ENCODE measurements at regions not wholly inside any gene's neighbourhood (a gene's known extent, or its start where the extent isn't known, plus 50 kb on each side); places are given as distances from the start of the nearest gene placed in this dataset.

DNA sequence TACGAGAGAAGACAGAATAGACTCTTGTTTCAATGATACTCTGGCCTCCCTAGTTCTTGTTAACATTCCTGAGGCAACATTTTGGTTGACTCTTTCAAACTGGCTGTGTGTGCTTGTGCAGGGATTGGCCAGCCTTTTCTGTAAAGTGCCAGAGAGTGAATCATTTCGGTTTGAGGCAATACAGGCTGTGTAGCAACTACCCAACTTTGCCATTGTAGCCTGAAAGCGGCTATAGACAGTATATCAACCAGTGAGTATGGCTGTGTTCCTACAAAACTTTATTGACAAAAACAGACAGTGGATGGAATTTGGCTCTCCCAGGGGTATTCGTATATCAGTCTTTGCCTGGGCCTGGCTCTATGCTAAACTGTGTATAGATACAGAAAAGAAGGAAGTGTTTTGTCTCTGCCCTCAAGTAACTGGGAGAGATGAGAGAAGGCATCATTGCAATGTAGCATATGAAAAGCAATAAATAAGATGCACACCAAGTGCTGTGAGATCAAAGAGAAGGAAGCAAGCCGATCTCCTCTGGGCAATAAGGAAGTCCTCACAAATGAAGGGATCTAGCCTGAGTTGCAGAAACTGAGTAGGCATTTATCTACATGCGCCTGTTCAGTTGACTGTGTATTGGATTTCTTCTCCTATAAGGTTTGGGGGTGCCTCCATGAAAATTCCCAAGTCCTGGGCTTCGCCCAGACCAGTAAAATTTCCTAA is 568.0 kb upstream of the KLF4 start (continued):
- no peak for TF ChIP-seq USF2 (IDR thresholded peaks at IDR 0.05; ENCODE audit: low read depth, low read length)

GRCh38 chr9:108056805-108057386 is 567.3 kb upstream of the KLF4 start:
- Histone ChIP-seq H3K36me3 (ENCODE audit: control insufficient read depth, insufficient read depth, low read length) (no peaks in the 10 kb centered on the region), H3K56ac (ENCODE audit: extremely low read depth, insufficient read depth, low read length) (no peak overlapping the region), H2AK9ac (replicated peaks; ENCODE audit: low read depth, low read length, poor library complexity) (no peak overlapping the region), H4K91ac (ENCODE audit: insufficient read depth, low read depth, low read length) (no peak overlapping the region), H3K27me3 (ENCODE audit: control insufficient read depth, insufficient read depth, low read length) (no peaks in the 10 kb centered on the region), H3K27ac (ENCODE audit: insufficient read depth, low read length) (no peak overlapping the region; the same call in 1 of the 2 replicates), H2BK5ac (ENCODE audit: low read depth, low read length, poor library complexity, severe bottlenecking) (peak overlapping the region; percentile 90), H2AFZ (replicated peaks; ENCODE audit: low read length, poor library complexity) (no peak overlapping the region), H3K14ac (replicated peaks; ENCODE audit: low read depth, low read length) (no peak overlapping the region), H3K4me2 (ENCODE audit: low read depth, low read length) (peak overlapping the region; percentile 38), H3K4me3 (ENCODE audit: insufficient read depth, low read depth, low read length) (no peak overlapping the region), H3K79me1 (ENCODE audit: low read depth in 1 of 2, low read length in 2 of 2) (no peaks in the 10 kb centered on the region), H3K9me3 (ENCODE audit: control insufficient read depth, insufficient read depth, low read length) (no peaks in the 10 kb centered on the region), H4K8ac (ENCODE audit: low read depth in 2 of 2, low read length in 2 of 2) (peak overlapping the region in 1 of 2 experiments; percentile 70; a peak in 1 of 4 replicates), H3K18ac (ENCODE audit: low read depth, low read length) (no peak overlapping the region), H3K9ac (ENCODE audit: low read depth, low read length) (no peak overlapping the region), H3K9me1 (ENCODE audit: insufficient read depth, low read length) (peaks cover 16% of the 10 kb centered on the region), H4K5ac (ENCODE audit: low read depth, low read length) (no peak overlapping the region), H4K20me1 (ENCODE audit: insufficient read depth, low read length) (no peaks in the 10 kb centered on the region), H2BK20ac (ENCODE audit: low read depth, low read length) (no peak overlapping the region), H2BK120ac (ENCODE audit: low read depth, low read length) (no peak overlapping the region), H3K4me1 (ENCODE audit: control insufficient read depth, insufficient read depth, low read length) (peaks cover 25% of the 10 kb centered on the region), H2AK5ac (ENCODE audit: low read depth, low read length) (no peak overlapping the region), H3K4ac (ENCODE audit: low read depth, low read length) (no peak overlapping the region), H2BK15ac (ENCODE audit: low read depth, low read length) (no peak overlapping the region), H3K23ac (ENCODE audit: low read depth, low read length) (no peak overlapping the region)
- ATAC-seq (ENCODE audit: low read depth) (peak; percentile 47), DNase-seq (peak; percentile 88)
- CTCF ChIA-PET, result interaction anchor here (0.6 kb wide), 1 partner anchor 1674 kb away, joined by 4 read pairs; no protein-coding TSS in a partner anchor
- no TSS peak for BruUV-seq (replicated peaks)
- dilution Hi-C loops (cut with HindIII; ENCODE audit: low sequenced_read_pairs, unreplicated experiment) (no loop called here), in situ Hi-C loops (cut with MboI; ENCODE audit: low sequenced_read_pairs) (no loop called here), intact Hi-C loops (cut with micrococcal nuclease) (loop anchor here (2.0 to 10.0 kb wide), 7 partner anchors 130 to 510 kb away; no protein-coding TSS in a partner anchor)
- POLR2A ChIA-PET (ENCODE audit: unreplicated experiment), result interaction anchor here (0.6 kb wide), 1 partner anchor 8 kb away, joined by 8 read pairs; no protein-coding TSS in a partner anchor
- TF ChIP-seq FOS (IDR thresholded peaks at IDR 0.05; ENCODE audit: low read depth, low read length) (peak; percentile 84), USF2 (IDR thresholded peaks at IDR 0.05; ENCODE audit: low read depth, low read length) (no peak), CEBPB (IDR thresholded peaks at IDR 0.05; ENCODE audit: low read depth, low read length) (peak; percentile 81)
- WGBS, 2 experiments (ENCODE audit: extremely low coverage in 2 of 2, insufficient read length in 1 of 2), result no CpG with 5 or more reads among the region's 1 CpG
